HT-29 (cell line): ENCODE measurements at regions not wholly inside any gene's neighbourhood (a gene's known extent, or its start where the extent isn't known, plus 50 kb on each side); places are given as distances from the start of the nearest gene placed in this dataset.
"Not testable (repeated sequence)": the region's sequence is repeated elsewhere in the genome, so short reads cannot be mapped to it uniquely, and the experiment has no call there.

Experiments used
- DNase-seq: peaks from one replicate; pipeline ENCODE4 v3.0.0-alpha.2; 2015; ENCODE audit warnings: low spot score

DNA sequence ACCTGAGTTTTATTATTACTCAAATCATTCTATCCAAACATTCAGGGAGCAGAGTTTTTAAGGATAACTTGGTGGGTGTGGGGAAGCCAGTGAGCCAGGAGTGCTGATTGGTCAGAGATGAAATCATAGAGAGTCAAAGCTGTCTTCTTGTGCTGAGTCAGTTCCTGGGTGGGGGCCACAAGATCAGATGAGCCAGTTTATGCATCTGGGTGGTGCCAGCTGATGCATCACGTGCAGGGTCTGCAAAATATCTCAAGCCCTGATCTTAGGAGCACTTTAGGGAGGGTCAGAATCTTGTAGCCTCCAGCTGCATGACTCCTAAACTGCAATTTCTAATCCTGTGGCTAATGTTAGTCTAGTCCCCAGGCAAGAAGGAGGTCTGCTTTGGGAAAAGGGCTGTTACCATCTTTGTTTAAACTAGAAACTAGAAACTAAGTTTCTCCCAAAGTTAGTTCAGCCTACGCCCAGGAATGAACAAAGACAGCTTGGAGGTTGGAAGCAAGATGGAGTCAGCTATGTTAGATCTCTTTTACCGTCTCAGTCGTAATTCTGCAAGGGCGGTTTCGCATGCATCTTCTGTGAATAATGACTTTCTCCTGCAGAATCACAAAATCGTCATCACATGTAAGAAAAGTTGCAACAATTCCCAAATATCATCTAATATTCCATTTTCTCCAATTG, 97.5 kb downstream of the ZNF664 start:
- DNase-seq = not testable (repeated sequence)

DNA sequence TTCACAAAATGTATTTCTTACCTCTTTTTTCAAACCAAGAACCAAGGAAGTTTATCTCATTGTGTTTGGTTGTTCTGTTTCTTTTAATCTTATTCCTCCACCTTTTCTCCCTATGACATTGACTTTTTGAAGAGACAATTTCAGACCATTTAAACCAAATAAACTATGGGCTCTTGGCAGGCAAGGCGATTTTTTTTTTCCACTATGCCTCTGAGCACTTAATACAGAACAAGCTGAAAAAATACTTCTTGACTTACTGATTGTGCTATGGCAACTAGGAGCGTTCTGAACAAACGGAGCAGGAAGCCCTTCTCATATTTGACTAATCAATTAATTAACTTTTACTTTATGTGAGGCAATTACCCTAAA, 98.0 kb downstream of the ZNF664 start:
- DNase-seq = no peak

DNA sequence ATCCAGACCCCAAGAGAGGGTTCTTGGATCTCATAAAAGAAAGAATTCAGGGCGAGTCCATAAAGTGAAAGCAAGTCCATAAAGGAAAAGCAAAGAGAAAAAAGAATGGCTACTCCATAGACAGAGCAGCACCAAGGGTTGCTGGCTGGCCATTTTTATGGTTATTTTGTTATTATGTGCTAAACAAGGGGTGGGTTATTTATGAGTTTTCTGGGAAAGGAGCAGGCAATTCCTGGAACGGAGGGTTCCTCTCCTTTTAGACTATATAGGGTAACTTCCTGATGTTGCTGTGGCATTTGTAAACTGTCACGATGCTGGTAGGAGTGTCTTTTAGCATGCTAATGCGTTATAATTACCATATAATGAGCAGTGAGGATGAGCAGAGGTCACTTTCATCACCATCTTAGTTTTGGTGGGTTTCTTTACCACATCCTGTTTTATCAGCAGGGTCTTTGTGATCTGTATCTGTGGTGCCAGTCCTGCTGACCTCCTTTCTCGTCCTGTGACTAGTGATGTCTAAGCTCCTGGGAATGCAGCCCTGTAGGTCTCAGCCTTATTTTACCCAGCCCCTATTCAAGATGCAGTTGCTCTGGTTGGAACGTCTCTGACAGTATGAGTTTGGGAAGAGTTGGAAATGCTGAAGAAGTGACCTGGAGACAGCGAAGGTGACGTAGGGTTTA, 100.5 kb downstream of the ZNF664 start:
- DNase-seq = no peak

DNA sequence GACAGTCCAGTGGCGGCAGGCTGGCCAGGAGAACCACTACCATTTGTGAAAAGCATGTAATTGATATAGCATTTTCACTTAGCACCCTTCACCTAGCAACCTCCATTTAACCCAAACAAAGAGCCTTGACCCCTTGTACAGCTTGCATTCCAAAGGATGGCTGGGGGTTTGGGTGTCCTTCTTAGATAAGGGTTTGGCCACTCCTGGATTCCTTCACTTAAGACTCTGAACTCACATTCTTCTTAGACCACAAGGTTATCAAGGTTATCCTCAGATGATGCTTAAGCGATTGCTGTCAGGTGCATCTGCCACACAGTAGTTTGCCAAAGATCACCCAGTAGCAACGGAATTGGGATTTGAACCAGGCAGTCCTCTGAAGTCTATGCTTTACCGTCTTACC, 102.8 kb downstream of the ZNF664 start:
- DNase-seq = no peak

DNA sequence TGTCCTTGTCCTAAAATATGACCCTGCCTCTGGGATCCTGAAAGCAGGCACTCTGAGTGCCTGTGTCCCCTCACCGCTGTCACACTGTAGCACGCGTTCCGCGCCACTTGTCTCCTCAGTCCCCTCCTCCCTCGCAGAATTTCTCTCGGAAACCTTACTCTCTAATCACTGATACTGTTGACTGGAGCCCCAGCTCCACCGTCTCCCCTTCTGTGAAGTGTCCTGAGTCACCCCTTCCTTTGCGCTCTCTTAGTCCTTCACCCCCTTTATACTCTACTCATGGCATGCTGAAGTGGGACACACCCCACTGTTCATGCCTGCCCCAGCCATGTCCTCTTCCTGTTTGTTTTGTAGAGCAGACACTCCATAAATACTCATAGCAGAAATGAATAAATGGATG, 104.7 kb downstream of the ZNF664 start:
- no peak for DNase-seq

DNA sequence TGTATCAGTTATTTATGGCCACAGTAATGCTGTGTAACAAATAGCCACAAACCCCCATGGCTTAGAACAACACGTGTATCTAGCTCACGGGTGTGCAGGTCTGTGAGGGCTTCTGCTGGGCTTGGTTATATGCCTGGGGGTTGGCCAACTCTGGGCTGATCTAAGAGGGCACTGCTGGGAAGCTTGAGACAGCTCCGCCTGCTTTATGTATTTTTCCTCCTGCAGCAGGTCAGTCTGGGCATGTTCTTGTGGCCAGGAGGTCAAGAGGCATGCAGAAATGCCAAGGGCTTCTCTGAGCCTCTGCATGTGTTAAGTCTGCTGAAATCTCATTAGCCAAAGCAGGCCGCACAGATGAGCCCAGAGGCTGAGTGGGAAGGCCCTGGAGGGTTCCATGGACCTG, 105.8 kb downstream of the ZNF664 start:
- no peak for DNase-seq

DNA sequence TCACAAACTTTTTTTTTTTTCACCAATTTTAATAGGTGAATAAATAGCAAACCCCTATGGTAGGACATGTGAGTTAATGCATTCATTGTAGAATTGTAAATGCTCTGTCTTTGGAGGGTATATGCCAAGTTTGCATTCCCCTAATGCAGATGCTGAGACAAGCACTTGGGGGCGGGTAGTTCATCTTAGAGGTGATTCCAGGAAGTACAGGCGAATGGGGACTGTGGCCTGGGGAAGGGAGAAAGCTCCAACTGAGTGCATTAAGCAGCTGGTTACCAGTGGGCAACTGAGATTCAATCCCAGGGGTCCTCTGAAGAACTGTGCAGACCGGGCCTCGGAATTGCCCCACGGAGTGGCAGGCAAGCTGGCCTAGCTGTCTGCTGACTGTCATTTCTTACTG, 107.6 kb downstream of the ZNF664 start:
- no peak for DNase-seq

DNA sequence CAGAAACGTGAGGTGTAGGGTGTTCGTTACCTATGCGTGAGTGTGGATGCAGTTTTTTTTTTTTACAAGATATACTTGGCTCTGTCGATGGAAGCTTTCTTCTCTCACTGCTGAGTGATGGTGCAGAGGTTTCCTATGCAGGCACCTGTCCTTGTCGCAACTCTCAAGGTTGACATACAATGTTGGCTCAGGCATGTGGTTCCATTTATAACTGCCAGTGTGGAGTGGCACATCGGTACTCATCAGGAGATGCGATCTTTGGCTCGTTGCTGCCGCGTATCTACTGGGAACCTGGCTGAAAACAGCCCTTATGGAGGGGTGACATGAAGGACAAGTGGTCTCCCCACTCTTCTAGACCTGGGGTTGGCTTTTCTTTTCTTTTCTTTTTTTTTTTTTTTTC, 109.0 kb downstream of the ZNF664 start:
- no peak for DNase-seq

DNA sequence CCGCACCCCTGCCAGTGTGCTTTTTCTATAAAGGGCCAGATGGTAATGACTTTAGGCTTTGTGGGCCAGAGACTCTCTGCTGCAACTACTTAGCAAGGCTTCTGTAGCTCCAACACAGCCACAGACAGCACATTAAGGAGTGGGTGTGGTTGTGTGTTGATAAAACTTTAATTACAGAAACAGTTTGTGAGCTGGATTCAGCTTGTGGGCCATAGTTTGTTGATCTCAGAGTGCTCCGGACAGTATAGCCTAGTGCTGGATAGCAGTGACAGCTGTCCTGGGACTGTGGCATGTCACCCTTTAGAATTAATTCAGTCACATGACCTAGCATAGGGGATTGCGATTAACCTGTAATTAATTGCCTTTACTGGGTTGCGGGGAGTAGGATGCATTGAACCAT, 109.7 kb downstream of the ZNF664 start:
- no peak for DNase-seq

DNA sequence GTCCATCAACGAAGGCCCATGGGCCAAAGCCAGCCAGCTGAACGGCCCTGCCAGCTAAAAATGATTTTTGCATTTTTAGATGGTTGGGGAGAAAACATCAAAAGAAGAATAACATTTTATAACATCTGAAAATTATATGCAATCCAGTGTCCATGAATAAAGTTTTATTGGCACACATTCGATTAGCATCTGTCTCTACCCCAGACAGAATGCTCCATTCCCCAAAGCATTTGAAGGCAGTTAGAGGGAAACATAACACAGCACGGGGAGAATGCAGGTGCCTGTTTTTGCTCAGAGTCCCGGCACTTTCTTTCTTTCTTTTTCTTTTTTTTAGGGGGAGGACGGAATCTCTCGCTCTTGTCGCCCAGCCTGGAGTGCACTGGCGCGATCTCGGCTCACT, 110.7 kb downstream of the ZNF664 start:
- DNase-seq = no peak

DNA sequence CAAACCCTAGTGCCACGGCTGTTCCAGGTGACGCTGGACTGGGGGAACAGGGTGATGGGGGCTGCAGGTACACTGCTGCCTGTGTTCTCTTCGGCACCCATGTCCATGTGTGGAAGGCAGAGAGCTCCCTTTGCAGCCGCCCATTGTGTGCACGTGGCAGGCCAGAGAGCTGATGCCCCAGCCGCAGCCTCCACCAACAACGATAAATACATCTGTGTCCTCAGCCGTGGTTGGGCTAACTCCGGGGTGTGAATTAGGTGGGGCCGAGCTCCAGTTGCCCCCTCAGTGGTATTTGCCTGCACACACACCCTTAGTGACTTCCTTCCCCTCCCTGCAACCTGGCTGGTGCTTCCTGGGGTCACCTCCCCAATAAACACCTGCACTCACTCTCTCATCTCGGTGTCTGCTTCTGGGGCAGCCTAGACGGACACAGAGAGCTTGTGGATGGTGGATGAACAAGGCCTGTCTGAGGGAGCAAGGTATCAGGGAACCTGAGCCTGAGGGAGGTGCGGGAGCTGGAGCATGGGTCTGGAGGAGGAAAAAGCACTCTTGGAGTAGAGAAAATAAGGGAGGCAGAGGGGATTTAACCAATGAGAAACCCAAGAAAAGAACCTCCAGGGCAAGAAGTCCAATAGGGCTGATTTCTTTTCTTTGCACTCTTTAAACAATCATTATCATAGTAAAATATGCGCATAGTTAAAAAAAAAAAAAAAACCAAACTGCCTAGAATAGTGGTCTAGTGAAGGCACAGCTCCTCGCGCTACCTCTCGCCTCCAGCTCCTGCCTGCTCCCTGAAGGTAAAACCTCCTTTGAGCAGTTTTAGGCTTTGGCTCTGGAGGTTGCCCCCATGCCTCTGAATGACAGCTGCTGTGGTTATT, 112.6 kb downstream of the ZNF664 start:
- no peak for DNase-seq

DNA sequence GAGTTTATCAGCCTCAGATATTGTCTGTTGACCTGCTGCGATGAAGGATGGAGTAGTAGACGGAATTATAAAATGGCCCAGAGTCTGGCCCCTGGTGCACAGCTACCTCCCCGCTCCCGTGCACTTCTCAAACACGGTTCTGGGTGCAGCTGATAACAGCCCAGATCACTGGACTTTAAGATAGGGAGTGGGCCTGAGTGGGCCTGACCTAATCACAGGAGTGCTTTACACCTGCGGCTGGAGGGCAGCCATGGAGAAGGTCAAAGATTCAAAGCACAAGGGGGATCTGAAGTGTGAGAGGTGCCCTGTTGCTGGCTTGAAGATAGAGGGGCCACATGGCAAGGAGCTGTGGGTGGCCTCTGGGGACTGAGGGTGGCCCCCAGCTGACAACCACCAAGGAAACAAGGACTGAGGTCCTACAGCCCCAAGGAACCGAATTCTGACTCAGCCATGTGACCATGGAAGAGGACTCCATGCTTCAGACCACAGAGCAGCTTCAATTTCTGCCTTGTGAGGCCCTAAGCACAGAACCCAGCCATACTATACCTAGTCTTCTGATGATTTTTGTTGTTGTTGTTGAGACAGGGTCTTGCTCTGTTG, 113.4 kb downstream of the ZNF664 start:
- DNase-seq = no peak

DNA sequence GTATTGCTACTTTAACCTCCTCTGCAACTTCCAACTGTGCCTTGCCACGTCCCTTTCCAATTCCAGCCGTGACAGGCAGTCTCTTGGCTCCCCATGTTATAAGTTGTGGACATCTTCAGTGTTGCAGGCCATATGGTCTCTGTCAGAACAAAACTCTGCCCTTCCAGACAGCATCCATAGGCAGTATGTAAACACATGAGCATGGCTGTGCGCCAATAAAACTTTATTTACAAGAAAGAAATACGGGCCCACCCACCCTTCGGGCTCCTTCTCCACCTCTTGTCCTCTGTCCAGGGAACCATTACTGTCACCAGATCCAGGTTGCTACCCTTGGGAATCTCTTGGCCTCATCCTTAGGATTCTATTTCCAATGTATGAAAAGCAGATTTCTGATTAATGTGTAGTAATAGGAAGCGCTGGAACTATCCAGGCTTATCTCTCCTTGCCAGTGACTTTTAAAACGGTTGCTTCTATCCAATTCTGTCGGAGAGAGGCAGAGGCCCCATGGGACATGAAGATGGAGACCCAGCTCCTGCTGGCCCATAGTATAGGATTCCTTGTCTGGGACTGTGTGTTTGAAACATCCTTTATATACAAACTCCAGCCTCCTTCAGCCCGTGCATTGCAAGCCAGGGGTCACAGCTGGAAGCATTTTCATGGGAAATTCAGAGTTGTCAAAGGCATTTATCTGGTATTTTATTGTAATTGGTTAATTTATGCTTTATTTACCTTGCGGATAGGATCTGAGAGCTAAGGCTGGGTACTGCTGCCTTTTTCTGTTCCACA, 114.4 kb downstream of the ZNF664 start:
- DNase-seq = no peak

DNA sequence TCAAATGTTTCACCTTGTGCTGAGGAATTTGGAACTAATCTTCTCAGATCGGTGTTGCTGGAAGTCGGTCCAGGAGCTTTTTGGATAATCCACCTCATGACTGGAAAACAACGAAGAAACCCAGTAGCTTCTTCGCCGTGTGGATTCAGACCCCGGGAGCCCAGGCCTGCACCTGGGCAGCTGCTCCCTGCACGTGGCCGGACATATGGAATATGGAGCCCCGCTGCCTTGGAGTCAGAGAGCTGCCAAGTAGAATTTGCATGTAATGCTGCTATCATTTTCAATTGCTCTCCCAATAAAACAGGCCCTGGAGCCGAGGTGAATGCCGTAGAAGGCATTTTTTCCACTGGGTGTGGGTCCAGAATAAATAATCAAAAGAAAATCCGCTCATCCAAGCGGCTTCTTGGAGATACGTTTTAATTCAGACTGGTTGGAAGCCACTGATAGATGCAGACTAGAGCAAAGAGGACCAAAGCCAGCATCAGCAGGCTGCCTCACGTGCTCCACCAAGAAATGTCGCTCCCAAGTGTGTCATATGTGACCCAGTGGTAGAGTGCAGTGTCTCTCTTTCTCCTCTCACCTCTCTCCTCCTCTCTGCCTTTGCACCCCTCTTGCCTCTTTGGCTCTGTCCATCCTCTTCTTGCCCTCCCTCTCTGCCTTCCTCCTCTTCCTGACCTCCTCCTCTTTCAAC, 115.3 kb downstream of the ZNF664 start:
- DNase-seq = no peak

DNA sequence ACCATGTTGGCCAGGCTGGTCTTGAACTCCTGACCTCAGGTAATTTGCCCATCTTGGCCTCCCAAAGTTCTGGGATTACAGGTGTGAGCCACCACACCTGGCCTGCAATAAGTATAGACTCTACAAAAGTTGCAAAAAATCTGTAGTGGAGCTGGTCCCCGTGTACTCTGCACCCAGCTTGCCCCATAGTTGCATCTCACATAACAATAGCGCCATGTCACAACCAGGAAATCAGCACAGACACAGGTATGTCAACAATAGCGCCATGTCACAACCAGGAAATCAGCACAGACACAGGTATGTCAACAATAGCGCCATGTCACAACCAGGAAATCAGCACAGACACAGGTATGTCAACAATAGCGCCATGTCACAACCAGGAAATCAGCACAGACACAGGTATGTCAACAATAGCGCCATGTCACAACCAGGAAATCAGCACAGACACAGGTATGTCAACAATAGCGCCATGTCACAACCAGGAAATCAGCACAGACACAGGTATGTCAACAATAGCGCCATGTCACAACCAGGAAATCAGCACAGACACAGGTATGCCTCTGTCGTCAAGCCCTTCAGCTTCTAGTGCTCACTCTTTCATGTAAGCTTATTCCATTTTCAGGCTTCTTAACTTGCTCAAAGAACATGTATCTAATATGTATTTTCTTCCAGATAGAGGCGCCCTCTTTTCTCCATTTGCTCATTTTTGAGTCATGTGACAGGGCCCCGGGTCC, 116.3 kb downstream of the ZNF664 start:
- peak; percentile 16 for DNase-seq

DNA sequence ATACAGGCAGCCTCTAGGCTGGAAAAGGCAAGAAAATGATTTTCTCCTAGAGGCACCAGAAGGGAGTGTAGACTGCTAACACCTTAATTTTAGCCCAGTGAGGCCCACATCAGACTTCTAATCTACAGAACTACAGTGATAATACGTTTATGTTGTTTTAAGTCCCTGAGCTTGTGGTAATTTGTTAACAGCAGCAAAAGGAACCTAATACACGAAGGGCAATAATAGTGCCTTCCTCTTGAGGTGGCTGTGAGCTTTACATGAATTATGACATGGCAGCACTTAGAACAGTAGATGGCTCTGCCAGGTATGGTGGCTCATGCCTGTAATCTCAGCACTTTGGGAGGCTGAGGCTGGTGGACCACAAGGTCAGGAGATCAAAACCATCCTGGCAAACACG, 118.8 kb downstream of the ZNF664 start:
- DNase-seq = no peak

DNA sequence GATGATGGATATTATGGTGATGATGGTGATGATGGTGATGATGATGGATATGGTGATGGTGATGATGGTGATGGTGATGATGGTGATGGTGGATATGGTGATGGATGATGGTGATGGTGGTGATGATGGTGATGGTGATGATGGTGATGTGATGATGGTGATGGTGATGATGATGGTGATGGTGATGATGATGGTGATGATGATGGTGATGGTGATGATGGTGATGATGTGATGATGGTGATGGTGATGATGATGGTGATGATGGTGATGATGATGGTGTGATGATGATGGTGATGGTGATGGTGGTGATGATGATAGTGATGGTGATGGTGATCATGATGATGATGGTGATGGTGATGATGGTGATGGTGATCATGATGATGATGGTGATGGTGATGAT, 119.5 kb downstream of the ZNF664 start:
- DNase-seq = not testable (repeated sequence)

DNA sequence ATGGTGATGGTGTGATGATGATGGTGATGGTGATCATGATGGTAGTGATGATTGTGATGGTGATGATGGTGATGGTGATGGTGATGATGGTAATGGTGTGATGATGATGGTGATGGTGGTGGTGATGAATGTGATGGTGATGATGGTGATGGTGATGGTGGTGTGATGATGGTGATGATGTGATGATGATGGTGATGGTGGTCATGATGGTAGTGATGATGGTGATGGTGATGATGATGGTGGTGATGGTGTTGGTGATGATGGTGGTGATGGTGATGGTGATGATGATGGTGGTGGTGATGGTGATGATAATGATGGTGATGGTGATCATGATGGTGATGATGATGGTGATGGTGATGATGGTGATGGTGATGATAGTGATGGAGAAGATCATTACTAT, 120.3 kb downstream of the ZNF664 start:
- no peak for DNase-seq

DNA sequence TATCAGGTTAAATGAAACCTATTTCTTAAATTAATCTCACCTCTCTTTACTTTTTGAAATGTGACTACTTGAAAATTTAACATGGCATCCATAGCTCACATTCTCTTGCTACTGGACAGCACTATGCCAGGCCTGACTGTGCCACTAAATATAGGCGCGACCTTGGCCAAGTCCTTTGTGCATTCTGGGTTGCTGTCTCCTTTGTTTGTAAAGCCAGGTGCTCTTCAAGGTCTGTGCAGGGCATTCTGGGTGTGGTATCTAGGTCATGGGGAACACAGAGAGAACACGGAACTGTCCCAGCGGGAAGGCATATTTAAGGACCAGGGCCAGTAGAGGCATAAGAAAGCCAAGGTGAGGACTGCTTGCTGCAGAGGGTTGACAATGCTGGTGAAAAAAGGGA, 121.2 kb downstream of the ZNF664 start:
- no peak for DNase-seq

DNA sequence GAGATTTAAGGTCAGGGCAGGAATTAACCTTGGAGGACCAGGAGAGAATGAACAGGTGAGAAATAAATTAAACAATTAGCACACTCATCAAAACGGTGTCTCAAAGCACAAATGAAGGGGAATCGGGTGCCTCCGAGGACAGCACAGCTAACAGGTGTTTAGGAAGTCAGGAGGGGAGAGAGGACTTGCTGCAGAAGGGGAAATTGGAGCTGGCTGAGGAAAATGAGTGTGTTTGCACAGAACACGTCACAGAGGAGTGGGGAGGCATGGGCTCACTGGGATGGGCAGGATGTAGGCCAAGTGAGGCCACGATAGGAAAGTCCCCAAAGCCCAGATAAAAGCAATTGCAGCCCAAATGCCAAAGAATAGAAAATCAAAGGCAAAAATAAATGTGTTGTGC, 121.7 kb downstream of the ZNF664 start:
- DNase-seq = no peak
